Keratinocyte (primary cell): ENCODE measurements at regions not wholly inside any gene's neighbourhood (a gene's known extent, or its start where the extent isn't known, plus 50 kb on each side); places are given as distances from the start of the nearest gene placed in this dataset.
"Not testable (repeated sequence)": the region's sequence is repeated elsewhere in the genome, so short reads cannot be mapped to it uniquely, and the experiment has no call there.

Experiments
- DNase-seq: peaks from one replicate; pipeline ENCODE4 v3.0.0-alpha.2; 2011; ENCODE audit warnings: low read depth, missing footprints, low spot score
- FAIRE-seq: peaks from 2 replicates; lab custom pipeline; 2011; peaks lifted over from hg19 to GRCh38; lab: Jason Lieb, UNC
- H2AFZ ChIP-seq: 2 replicates; pipeline ENCODE4 v1.6.0; 2012; ENCODE audit warnings: low read length, control low read depth, inconsistent platforms; ENCODE audit not compliant: control insufficient read depth
- H3K27ac ChIP-seq: 2 replicates; pipeline ENCODE4 v1.5.1; 2011; ENCODE audit warnings: low read length; ENCODE audit not compliant: control insufficient read depth, insufficient read depth
- H3K27me3 ChIP-seq: 3 replicates; pipeline ENCODE4 v1.6.0; 2011; ENCODE audit warnings: low read length; ENCODE audit not compliant: control insufficient read depth, insufficient read depth; ENCODE audit errors: extremely low read depth
- H3K36me3 ChIP-seq, 2 experiments: 2 replicates in 1 of 2; 3 replicates in 1 of 2; pipeline ENCODE4 v1.5.1; 2011; ENCODE audit warnings: low read length in 2 of 2, mild to moderate bottlenecking in 1 of 2; ENCODE audit not compliant: control insufficient read depth in 2 of 2, insufficient read depth in 2 of 2; ENCODE audit errors: extremely low read depth in 1 of 2
- H3K4me1 ChIP-seq: 3 replicates; pipeline ENCODE4 v1.5.1; 2011; ENCODE audit warnings: low read length; ENCODE audit not compliant: control insufficient read depth, insufficient read depth; ENCODE audit errors: extremely low read depth
- H3K4me2 ChIP-seq: 3 replicates; pipeline ENCODE4 v1.6.0; 2011; ENCODE audit warnings: low read depth, low read length; ENCODE audit not compliant: control insufficient read depth, insufficient read depth; ENCODE audit errors: extremely low read depth
- H3K4me3 ChIP-seq, 3 experiments: fragments of 200-600 bp in 1 of 3; sonication (generic) in 1 of 3; 2 replicates in 2 of 3; 3 replicates in 1 of 3; pipeline ENCODE4 v1.5.1; 2011 to 2016; ENCODE audit warnings: low read length in 3 of 3, mild to moderate bottlenecking in 3 of 3, control low read depth in 2 of 3, inconsistent platforms in 1 of 3, low read depth in 1 of 3, mixed read lengths in 1 of 3, mixed run types in 1 of 3, moderate library complexity in 1 of 3; ENCODE audit not compliant: control insufficient read depth in 2 of 3, insufficient read depth in 2 of 3; ENCODE audit errors: extremely low read depth in 1 of 3
- H3K79me2 ChIP-seq: 2 replicates; pipeline ENCODE4 v1.6.0; 2012; ENCODE audit warnings: low read length; ENCODE audit not compliant: control insufficient read depth, insufficient read depth
- H3K9ac ChIP-seq: 3 replicates; pipeline ENCODE4 v1.6.0; 2011; ENCODE audit warnings: low read length; ENCODE audit not compliant: control insufficient read depth, insufficient read depth; ENCODE audit errors: extremely low read depth
- H3K9me1 ChIP-seq: 3 replicates; pipeline ENCODE4 v1.6.0; 2011; ENCODE audit warnings: low read length; ENCODE audit not compliant: control insufficient read depth, insufficient read depth; ENCODE audit errors: extremely low read depth
- H3K9me3 ChIP-seq: 2 replicates; pipeline ENCODE4 v1.5.1; 2012; ENCODE audit warnings: low read depth, low read length; ENCODE audit not compliant: control insufficient read depth
- H4K20me1 ChIP-seq: 3 replicates; pipeline ENCODE4 v1.6.0; 2011; ENCODE audit warnings: low read length; ENCODE audit not compliant: control insufficient read depth, insufficient read depth; ENCODE audit errors: extremely low read depth
- CTCF ChIP-seq, 3 experiments: IDR thresholded peaks in 1 of 3; conservative IDR thresholded peaks in 1 of 3; optimal IDR thresholded peaks in 1 of 3; 2 replicates in 2 of 3; 3 replicates in 1 of 3; pipeline versions ENCODE3 to v1.5.1; 2011; ENCODE audit warnings: low read length in 3 of 3, mild to moderate bottlenecking in 3 of 3, moderate library complexity in 2 of 3, control low read depth in 1 of 3, inconsistent platforms in 1 of 3; ENCODE audit not compliant: insufficient read depth in 2 of 3; ENCODE audit errors: extremely low read depth in 1 of 3
- EZH2 ChIP-seq: IDR thresholded peaks from one replicate; pipeline ENCODE4 v1.6.1; 2012; ENCODE audit warnings: inconsistent platforms, mild to moderate bottlenecking, low read length, moderate library complexity
- dilution Hi-C: fragments of 300-500 bp; cut with MboI; formaldehyde crosslinking; loops from one replicate; pipeline ENCODE4 v1.7.0; 2020; ENCODE audit warnings: low sequenced_read_pairs; ENCODE audit not compliant: extremely low pct_ligation_motif_present

GRCh38 chr11:22539821-22540256, 85.8 kb downstream of the FANCF start:
- H3K27ac ChIP-seq: no peak overlapping the region
- H3K9ac ChIP-seq: no peak overlapping the region
- no peak overlapping the region for H3K4me3 ChIP-seq
- no peak overlapping the region for H2AFZ ChIP-seq
- no peaks in the 10 kb centered on the region for H4K20me1 ChIP-seq
- no peak for TF ChIP-seq EZH2
- peak; percentile 46 to 69 (median 64) for TF ChIP-seq CTCF (optimal IDR thresholded peaks at IDR 0.05 in 1 of 3, IDR thresholded peaks at IDR 0.05 in 1 of 3, conservative IDR thresholded peaks at IDR 0.05 in 1 of 3; ENCODE audit: extremely low read depth in 1 of 3, insufficient read depth in 2 of 3, low read length in 3 of 3)
- dilution Hi-C loops: no loop called here
- H3K9me3 ChIP-seq: no peaks in the 10 kb centered on the region
- H3K4me2 ChIP-seq: no peak overlapping the region
- no peaks in the 10 kb centered on the region for H3K9me1 ChIP-seq
- FAIRE-seq (peak; percentile 65), DNase-seq (no peak)
- H3K79me2 ChIP-seq: no peaks in the 10 kb centered on the region
- no peaks in the 10 kb centered on the region for H3K36me3 ChIP-seq
- H3K4me1 ChIP-seq: peaks cover 5% of the 10 kb centered on the region
- peaks cover 4% of the 10 kb centered on the region for H3K27me3 ChIP-seq

GRCh38 chr11:22536071-22536470, 89.6 kb downstream of the FANCF start:
- Histone ChIP-seq H3K27me3 (peaks cover 4% of the 10 kb centered on the region), H4K20me1 (no peaks in the 10 kb centered on the region), H3K9me1 (no peaks in the 10 kb centered on the region), H3K9ac (no peak overlapping the region), H3K36me3 (no peaks in the 10 kb centered on the region), H3K27ac (no peak overlapping the region), H3K4me2 (no peak overlapping the region), H3K4me3 (no peak overlapping the region), H3K9me3 (no peaks in the 10 kb centered on the region), H3K79me2 (no peaks in the 10 kb centered on the region), H2AFZ (no peak overlapping the region), H3K4me1 (peaks cover 5% of the 10 kb centered on the region)
- dilution Hi-C loops: no loop called here
- FAIRE-seq (no peak), DNase-seq (no peak)
- TF ChIP-seq CTCF (optimal IDR thresholded peaks at IDR 0.05 in 1 of 3, IDR thresholded peaks at IDR 0.05 in 1 of 3, conservative IDR thresholded peaks at IDR 0.05 in 1 of 3; ENCODE audit: extremely low read depth in 1 of 3, insufficient read depth in 2 of 3, low read length in 3 of 3): no peak

- H3K9ac ChIP-seq, H3K9me3 ChIP-seq, H3K36me3 ChIP-seq, H3K27ac ChIP-seq, H3K27me3 ChIP-seq, FAIRE-seq, H3K79me2 ChIP-seq, H2AFZ ChIP-seq, DNase-seq, H3K9me1 ChIP-seq, H3K4me3 ChIP-seq, H4K20me1 ChIP-seq, dilution Hi-C loops, H3K4me2 ChIP-seq, H3K4me1 ChIP-seq: not testable (repeated sequence)
Measured at GRCh38 chr11:22528612-22529429, 96.8 kb downstream of the FANCF start.
